GM23338 (cell line): ENCODE measurements at regions not wholly inside any gene's neighbourhood (a gene's known extent, or its start where the extent isn't known, plus 50 kb on each side); places are given as distances from the start of the nearest gene placed in this dataset.

Experiments
- ATAC-seq: fragments of 200-7000 bp; cut with Tn5 transposase; 3 replicates; pipeline ENCODE4 v1.9.1; 2020
- DNase-seq: peaks from one replicate; pipeline ENCODE4 v3.0.0-alpha.2; 2015; ENCODE audit warnings: low spot score
- H2AFZ ChIP-seq: fragments of 200-600 bp; sonication (generic); 2 replicates; pipeline ENCODE4 v1.8.0; 2016; ENCODE audit warnings: antibody characterized with exemption, mild to moderate bottlenecking, moderate library complexity
- H3F3A ChIP-seq: fragments of 200-600 bp; sonication (generic); replicated peaks from 2 replicates; pipeline ENCODE4 v1.8.0; 2017; ENCODE audit warnings: antibody characterized with exemption, mixed run types, low read depth
- H3K27ac ChIP-seq: fragments of 200-600 bp; sonication (generic); 2 replicates; pipeline ENCODE4 v1.6.1; 2016; ENCODE audit warnings: low read depth
- H3K27me3 ChIP-seq: fragments of 200-600 bp; sonication (generic); 2 replicates; pipeline ENCODE4 v1.8.0; 2016; ENCODE audit warnings: mild to moderate bottlenecking, mixed run types, moderate library complexity; ENCODE audit not compliant: insufficient read depth
- H3K36me3 ChIP-seq: fragments of 200-600 bp; sonication (generic); 2 replicates; pipeline ENCODE4 v1.8.0; 2016; ENCODE audit warnings: mild to moderate bottlenecking; ENCODE audit not compliant: insufficient read depth
- H3K4me1 ChIP-seq: fragments of 200-600 bp; sonication (generic); 2 replicates; pipeline ENCODE4 v1.8.0; 2016; ENCODE audit warnings: mild to moderate bottlenecking, moderate library complexity; ENCODE audit not compliant: insufficient read depth
- H3K4me2 ChIP-seq: fragments of 200-600 bp; sonication (generic); 2 replicates; pipeline ENCODE4 v1.7.1; 2017; ENCODE audit warnings: mixed run types
- H3K4me3 ChIP-seq: fragments of 200-600 bp; sonication (generic); 2 replicates; pipeline ENCODE4 v1.6.1; 2016; ENCODE audit warnings: mixed run types
- H3K79me2 ChIP-seq: fragments of 200-600 bp; sonication (generic); replicated peaks from 2 replicates; pipeline ENCODE4 v1.8.0; 2017; ENCODE audit warnings: mild to moderate bottlenecking; ENCODE audit not compliant: insufficient read depth
- H3K9me2 ChIP-seq: fragments of 200-600 bp; sonication (generic); 2 replicates; pipeline ENCODE4 v1.8.0; 2017; ENCODE audit not compliant: insufficient read depth
- H4K20me1 ChIP-seq: fragments of 200-600 bp; sonication (generic); replicated peaks from 2 replicates; pipeline ENCODE4 v1.8.0; 2017; ENCODE audit warnings: mild to moderate bottlenecking; ENCODE audit not compliant: insufficient read depth
- H3K27ac Mint-ChIP-seq: 2 replicates; pipeline ENCODE4 v1.8.0; 2020; ENCODE audit warnings: inconsistent platforms, mild to moderate bottlenecking, moderate library complexity, mixed read lengths
- H3K27me3 Mint-ChIP-seq: 3 replicates; pipeline ENCODE4 v1.8.0; 2022; ENCODE audit warnings: low read depth, mild to moderate bottlenecking, moderate library complexity, mixed read lengths, inconsistent platforms; ENCODE audit not compliant: insufficient read depth, poor library complexity
- H3K36me3 Mint-ChIP-seq: 3 replicates; pipeline ENCODE4 v1.8.0; 2021; ENCODE audit warnings: low read depth, mild to moderate bottlenecking, inconsistent platforms, moderate library complexity, mixed read lengths
- H3K4me1 Mint-ChIP-seq: 3 replicates; pipeline ENCODE4 v1.8.0; 2020; ENCODE audit warnings: mild to moderate bottlenecking, inconsistent platforms, mixed read lengths
- H3K4me3 Mint-ChIP-seq: 3 replicates; pipeline ENCODE4 v1.8.0; 2021; ENCODE audit warnings: moderate library complexity, mild to moderate bottlenecking, inconsistent platforms, mixed read lengths
- H3K9me3 Mint-ChIP-seq: 3 replicates; pipeline ENCODE4 v1.8.0; 2020; ENCODE audit warnings: moderate library complexity, mild to moderate bottlenecking, inconsistent platforms, mixed read lengths
- EZH2phosphoT487 ChIP-seq: fragments of 200-600 bp; sonication (generic); IDR thresholded peaks from one replicate; pipeline ENCODE4 v1.8.1; 2018; ENCODE audit warnings: antibody characterized with exemption; ENCODE audit not compliant: unreplicated experiment
- JUNB ChIP-seq: IDR thresholded peaks from one replicate; pipeline ENCODE4 v1.6.1; 2016; ENCODE audit warnings: antibody characterized with exemption; ENCODE audit not compliant: unreplicated experiment
- NANOG ChIP-seq: IDR thresholded peaks from 2 replicates; pipeline ENCODE4 v1.6.1; 2016; ENCODE audit warnings: antibody characterized with exemption, borderline replicate concordance
- POLR2AphosphoS5 ChIP-seq: IDR thresholded peaks from 2 replicates; pipeline ENCODE4 v1.6.1; 2016; ENCODE audit warnings: antibody characterized with exemption, low read depth
- STAT1 ChIP-seq: IDR thresholded peaks from one replicate; pipeline ENCODE4 v1.6.1; 2016; ENCODE audit warnings: antibody characterized with exemption; ENCODE audit not compliant: unreplicated experiment
- ZNF114 ChIP-seq: fragments of 250-450 bp; sonication (Bioruptor Pico); IDR thresholded peaks from 2 replicates; pipeline ENCODE4 v1.5.0; 2020; ENCODE audit warnings: mild to moderate bottlenecking, moderate library complexity
- ZNF331 ChIP-seq: fragments of 250-450 bp; sonication (Bioruptor Pico); IDR thresholded peaks from 2 replicates; pipeline ENCODE4 v1.5.0; 2020; ENCODE audit warnings: low read depth, mild to moderate bottlenecking, moderate library complexity
- TF ChIP-seq, protein P1 (sequence below), 2 experiments: fragments of 200-600 bp in 1 of 2; sonication (generic) in 1 of 2; conservative IDR thresholded peaks; 2 replicates each; pipeline versions ENCODE4 v1.5.1 to v1.6.1; 2016 to 2017; ENCODE audit warnings: antibody characterized with exemption in 2 of 2, low read depth in 2 of 2, mild to moderate bottlenecking in 2 of 2, moderate library complexity in 1 of 2
- TF ChIP-seq, protein P2 (sequence below): IDR thresholded peaks from one replicate; pipeline ENCODE4 v1.6.1; 2018; ENCODE audit warnings: antibody characterized with exemption; ENCODE audit not compliant: unreplicated experiment
- TF ChIP-seq, protein P3 (sequence below): fragments of 250-450 bp; sonication (Bioruptor Pico); IDR thresholded peaks from 2 replicates; pipeline ENCODE4 v1.5.0; 2020; ENCODE audit warnings: mild to moderate bottlenecking, moderate library complexity
- TF ChIP-seq, protein P4 (sequence below): IDR thresholded peaks from 2 replicates; pipeline ENCODE4 v1.6.1; 2016; ENCODE audit warnings: antibody characterized with exemption

DNA sequence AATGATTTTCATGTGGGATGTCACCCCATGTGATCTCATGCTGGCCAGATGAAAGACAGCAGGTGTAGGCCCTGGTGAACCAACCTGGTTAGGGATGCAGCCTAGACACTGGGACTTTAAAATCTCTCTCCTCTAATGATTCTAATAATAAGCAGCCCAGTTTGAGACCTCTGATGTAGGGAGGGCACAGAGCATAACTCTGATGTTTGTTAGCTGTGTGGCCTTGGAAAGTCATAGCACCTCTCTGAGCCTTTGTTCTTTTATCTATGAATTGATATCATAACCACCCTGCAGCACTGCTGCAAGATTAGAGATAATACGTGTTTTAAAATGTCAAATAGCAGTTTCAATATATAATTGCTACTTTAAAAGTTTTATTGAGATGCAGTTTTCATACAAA is 106.0 kb downstream of the RPL22L1 start:
- Mint-ChIP-seq H3K27me3 (no peaks in the 10 kb centered on the region), H3K36me3 (no peaks in the 10 kb centered on the region), H3K27ac (no peak overlapping the region), H3K4me1 (peaks cover 18% of the 10 kb centered on the region), H3K9me3 (no peaks in the 10 kb centered on the region), H3K4me3 (no peak overlapping the region)
- Histone ChIP-seq H4K20me1 (no peaks in the 10 kb centered on the region), H3K4me3 (no peak overlapping the region), H3F3A (no peaks in the 10 kb centered on the region), H3K27ac (no peak overlapping the region), H3K4me2 (no peak overlapping the region), H3K79me2 (no peaks in the 10 kb centered on the region), H3K36me3 (no peaks in the 10 kb centered on the region), H3K4me1 (no peaks in the 10 kb centered on the region), H3K9me2 (peaks cover 4% of the 10 kb centered on the region; the same call in 1 of the 2 replicates), H2AFZ (no peak overlapping the region), H3K27me3 (no peaks in the 10 kb centered on the region)
- no peak for ATAC-seq
- TF ChIP-seq ZNF114: no peak
- TF ChIP-seq EZH2phosphoT487: no peak
- TF ChIP-seq JUNB: no peak
- TF ChIP-seq, protein P1, sequence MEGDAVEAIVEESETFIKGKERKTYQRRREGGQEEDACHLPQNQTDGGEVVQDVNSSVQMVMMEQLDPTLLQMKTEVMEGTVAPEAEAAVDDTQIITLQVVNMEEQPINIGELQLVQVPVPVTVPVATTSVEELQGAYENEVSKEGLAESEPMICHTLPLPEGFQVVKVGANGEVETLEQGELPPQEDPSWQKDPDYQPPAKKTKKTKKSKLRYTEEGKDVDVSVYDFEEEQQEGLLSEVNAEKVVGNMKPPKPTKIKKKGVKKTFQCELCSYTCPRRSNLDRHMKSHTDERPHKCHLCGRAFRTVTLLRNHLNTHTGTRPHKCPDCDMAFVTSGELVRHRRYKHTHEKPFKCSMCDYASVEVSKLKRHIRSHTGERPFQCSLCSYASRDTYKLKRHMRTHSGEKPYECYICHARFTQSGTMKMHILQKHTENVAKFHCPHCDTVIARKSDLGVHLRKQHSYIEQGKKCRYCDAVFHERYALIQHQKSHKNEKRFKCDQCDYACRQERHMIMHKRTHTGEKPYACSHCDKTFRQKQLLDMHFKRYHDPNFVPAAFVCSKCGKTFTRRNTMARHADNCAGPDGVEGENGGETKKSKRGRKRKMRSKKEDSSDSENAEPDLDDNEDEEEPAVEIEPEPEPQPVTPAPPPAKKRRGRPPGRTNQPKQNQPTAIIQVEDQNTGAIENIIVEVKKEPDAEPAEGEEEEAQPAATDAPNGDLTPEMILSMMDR (conservative IDR thresholded peaks at IDR 0.05; ENCODE audit: low read depth in 2 of 2): no peak
- TF ChIP-seq, protein P2, sequence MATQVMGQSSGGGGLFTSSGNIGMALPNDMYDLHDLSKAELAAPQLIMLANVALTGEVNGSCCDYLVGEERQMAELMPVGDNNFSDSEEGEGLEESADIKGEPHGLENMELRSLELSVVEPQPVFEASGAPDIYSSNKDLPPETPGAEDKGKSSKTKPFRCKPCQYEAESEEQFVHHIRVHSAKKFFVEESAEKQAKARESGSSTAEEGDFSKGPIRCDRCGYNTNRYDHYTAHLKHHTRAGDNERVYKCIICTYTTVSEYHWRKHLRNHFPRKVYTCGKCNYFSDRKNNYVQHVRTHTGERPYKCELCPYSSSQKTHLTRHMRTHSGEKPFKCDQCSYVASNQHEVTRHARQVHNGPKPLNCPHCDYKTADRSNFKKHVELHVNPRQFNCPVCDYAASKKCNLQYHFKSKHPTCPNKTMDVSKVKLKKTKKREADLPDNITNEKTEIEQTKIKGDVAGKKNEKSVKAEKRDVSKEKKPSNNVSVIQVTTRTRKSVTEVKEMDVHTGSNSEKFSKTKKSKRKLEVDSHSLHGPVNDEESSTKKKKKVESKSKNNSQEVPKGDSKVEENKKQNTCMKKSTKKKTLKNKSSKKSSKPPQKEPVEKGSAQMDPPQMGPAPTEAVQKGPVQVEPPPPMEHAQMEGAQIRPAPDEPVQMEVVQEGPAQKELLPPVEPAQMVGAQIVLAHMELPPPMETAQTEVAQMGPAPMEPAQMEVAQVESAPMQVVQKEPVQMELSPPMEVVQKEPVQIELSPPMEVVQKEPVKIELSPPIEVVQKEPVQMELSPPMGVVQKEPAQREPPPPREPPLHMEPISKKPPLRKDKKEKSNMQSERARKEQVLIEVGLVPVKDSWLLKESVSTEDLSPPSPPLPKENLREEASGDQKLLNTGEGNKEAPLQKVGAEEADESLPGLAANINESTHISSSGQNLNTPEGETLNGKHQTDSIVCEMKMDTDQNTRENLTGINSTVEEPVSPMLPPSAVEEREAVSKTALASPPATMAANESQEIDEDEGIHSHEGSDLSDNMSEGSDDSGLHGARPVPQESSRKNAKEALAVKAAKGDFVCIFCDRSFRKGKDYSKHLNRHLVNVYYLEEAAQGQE: no peak
- TF ChIP-seq, protein P3, sequence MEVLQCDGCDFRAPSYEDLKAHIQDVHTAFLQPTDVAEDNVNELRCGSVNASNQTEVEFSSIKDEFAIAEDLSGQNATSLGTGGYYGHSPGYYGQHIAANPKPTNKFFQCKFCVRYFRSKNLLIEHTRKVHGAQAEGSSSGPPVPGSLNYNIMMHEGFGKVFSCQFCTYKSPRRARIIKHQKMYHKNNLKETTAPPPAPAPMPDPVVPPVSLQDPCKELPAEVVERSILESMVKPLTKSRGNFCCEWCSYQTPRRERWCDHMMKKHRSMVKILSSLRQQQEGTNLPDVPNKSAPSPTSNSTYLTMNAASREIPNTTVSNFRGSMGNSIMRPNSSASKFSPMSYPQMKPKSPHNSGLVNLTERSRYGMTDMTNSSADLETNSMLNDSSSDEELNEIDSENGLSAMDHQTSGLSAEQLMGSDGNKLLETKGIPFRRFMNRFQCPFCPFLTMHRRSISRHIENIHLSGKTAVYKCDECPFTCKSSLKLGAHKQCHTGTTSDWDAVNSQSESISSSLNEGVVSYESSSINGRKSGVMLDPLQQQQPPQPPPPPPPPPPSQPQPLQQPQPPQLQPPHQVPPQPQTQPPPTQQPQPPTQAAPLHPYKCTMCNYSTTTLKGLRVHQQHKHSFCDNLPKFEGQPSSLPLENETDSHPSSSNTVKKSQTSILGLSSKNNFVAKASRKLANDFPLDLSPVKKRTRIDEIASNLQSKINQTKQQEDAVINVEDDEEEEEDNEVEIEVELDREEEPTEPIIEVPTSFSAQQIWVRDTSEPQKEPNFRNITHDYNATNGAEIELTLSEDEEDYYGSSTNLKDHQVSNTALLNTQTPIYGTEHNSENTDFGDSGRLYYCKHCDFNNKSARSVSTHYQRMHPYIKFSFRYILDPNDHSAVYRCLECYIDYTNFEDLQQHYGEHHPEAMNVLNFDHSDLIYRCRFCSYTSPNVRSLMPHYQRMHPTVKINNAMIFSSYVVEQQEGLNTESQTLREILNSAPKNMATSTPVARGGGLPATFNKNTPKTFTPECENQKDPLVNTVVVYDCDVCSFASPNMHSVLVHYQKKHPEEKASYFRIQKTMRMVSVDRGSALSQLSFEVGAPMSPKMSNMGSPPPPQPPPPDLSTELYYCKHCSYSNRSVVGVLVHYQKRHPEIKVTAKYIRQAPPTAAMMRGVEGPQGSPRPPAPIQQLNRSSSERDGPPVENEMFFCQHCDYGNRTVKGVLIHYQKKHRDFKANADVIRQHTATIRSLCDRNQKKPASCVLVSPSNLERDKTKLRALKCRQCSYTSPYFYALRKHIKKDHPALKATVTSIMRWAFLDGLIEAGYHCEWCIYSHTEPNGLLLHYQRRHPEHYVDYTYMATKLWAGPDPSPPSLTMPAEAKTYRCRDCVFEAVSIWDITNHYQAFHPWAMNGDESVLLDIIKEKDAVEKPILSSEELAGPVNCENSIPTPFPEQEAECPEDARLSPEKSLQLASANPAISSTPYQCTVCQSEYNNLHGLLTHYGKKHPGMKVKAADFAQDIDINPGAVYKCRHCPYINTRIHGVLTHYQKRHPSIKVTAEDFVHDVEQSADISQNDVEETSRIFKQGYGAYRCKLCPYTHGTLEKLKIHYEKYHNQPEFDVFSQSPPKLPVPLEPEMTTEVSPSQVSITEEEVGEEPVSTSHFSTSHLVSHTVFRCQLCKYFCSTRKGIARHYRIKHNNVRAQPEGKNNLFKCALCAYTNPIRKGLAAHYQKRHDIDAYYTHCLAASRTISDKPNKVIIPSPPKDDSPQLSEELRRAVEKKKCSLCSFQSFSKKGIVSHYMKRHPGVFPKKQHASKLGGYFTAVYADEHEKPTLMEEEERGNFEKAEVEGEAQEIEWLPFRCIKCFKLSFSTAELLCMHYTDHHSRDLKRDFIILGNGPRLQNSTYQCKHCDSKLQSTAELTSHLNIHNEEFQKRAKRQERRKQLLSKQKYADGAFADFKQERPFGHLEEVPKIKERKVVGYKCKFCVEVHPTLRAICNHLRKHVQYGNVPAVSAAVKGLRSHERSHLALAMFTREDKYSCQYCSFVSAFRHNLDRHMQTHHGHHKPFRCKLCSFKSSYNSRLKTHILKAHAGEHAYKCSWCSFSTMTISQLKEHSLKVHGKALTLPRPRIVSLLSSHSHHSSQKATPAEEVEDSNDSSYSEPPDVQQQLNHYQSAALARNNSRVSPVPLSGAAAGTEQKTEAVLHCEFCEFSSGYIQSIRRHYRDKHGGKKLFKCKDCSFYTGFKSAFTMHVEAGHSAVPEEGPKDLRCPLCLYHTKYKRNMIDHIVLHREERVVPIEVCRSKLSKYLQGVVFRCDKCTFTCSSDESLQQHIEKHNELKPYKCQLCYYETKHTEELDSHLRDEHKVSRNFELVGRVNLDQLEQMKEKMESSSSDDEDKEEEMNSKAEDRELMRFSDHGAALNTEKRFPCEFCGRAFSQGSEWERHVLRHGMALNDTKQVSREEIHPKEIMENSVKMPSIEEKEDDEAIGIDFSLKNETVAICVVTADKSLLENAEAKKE (CRISPR knock-in tag): no peak
- no peak for TF ChIP-seq POLR2AphosphoS5
- TF ChIP-seq STAT1: no peak
- TF ChIP-seq, protein P4, sequence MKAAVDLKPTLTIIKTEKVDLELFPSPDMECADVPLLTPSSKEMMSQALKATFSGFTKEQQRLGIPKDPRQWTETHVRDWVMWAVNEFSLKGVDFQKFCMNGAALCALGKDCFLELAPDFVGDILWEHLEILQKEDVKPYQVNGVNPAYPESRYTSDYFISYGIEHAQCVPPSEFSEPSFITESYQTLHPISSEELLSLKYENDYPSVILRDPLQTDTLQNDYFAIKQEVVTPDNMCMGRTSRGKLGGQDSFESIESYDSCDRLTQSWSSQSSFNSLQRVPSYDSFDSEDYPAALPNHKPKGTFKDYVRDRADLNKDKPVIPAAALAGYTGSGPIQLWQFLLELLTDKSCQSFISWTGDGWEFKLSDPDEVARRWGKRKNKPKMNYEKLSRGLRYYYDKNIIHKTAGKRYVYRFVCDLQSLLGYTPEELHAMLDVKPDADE: no peak
- TF ChIP-seq NANOG: no peak
- TF ChIP-seq ZNF331: no peak
- DNase-seq: no peak
